Activated CD4-positive, alpha-beta T cell treated with anti-CD3 and anti-CD28 coated beads, Interleukin-2, amount 10 ng/mL, durations not matched to agents 7 days and 5 days (primary cell): ENCODE measurements at regions not wholly inside any gene's neighbourhood (a gene's known extent, or its start where the extent isn't known, plus 50 kb on each side); places are given as distances from the start of the nearest gene placed in this dataset.
"Not testable (repeated sequence)": the region's sequence is repeated elsewhere in the genome, so short reads cannot be mapped to it uniquely, and the experiment has no call there.

Source experiments
- CTCF ChIA-PET: fragments of 350-600 bp; sonication (Branson Sonifier 250); formaldehyde crosslinking; loops from one replicate; lab custom pipeline; 2021; ENCODE audit warnings: antibody characterized with exemption; lab: Charles Lee
- POLR2A ChIA-PET: fragments of 350-600 bp; sonication (Branson Sonifier 250); formaldehyde crosslinking; loops from one replicate; lab custom pipeline; 2021; ENCODE audit warnings: antibody characterized with exemption; lab: Charles Lee
- DNase-seq: peaks from one replicate; pipeline ENCODE4 v3.0.0-alpha.2; 2020
- H3K27ac Mint-ChIP-seq: one replicate; pipeline ENCODE4 v1.8.0; 2021; ENCODE audit warnings: mild to moderate bottlenecking, moderate library complexity, mixed read lengths
- H3K27me3 Mint-ChIP-seq: one replicate; pipeline ENCODE4 v1.8.0; 2021; ENCODE audit warnings: mixed read lengths
- H3K36me3 Mint-ChIP-seq: one replicate; pipeline ENCODE4 v1.8.0; 2021; ENCODE audit warnings: low read depth, mixed read lengths
- H3K4me1 Mint-ChIP-seq: one replicate; pipeline ENCODE4 v1.8.0; 2021; ENCODE audit warnings: mixed read lengths
- H3K4me3 Mint-ChIP-seq: one replicate; pipeline ENCODE4 v1.8.0; 2021; ENCODE audit warnings: mild to moderate bottlenecking, moderate library complexity, mixed read lengths
- H3K9me3 Mint-ChIP-seq: one replicate; pipeline ENCODE4 v1.8.0; 2021; ENCODE audit warnings: mixed read lengths

DNA sequence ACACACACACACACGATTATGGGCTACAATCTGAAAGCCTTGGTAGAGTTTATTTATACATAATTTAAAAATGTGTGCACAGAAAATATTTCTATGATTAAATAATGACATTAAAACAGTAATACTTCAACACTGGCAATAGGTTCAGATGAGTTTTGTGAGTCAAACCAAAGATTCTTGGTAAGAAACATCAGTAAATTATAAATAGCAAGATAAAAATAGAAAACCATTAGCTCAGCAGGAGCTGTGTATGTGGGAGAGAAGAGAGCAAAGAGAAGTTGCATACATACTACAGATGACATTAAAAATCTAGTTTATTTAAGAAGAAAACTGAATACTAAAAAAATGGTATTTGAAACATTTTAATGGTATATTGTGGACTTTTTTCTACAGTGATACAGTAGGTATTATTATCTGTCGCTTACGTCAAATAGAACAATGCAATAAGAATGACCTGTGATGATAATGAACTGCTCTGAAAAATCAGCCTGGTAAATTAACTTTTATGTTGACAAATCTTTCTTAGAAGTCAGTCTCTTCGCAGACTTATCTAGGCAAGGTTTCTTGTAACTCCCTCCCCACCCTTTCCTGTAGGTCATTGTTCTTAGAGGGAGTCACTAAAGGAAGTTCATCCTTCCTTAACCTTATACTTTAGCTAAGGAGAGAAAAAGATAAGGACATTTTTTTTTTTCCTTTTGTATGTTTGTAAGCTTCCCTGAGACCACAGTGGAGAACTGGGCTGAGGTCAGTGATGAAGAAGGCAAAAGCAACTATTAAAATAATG is 149.3 kb downstream of the GJA1 start:
- Mint-ChIP-seq H3K4me1 (peaks cover 3% of the 10 kb centered on the region), H3K36me3 (no peaks in the 10 kb centered on the region), H3K4me3 (no peak overlapping the region), H3K27ac (no peak overlapping the region), H3K27me3 (no peaks in the 10 kb centered on the region), H3K9me3 (no peaks in the 10 kb centered on the region)
- no peak for DNase-seq
- ChIA-PET CTCF (no interaction called here), POLR2A (no interaction called here)

GRCh38 chr6:121590438-121590837 is 155.0 kb downstream of the GJA1 start:
- Mint-ChIP-seq H3K27ac (no peak overlapping the region), H3K36me3 (no peaks in the 10 kb centered on the region), H3K4me1 (no peaks in the 10 kb centered on the region), H3K9me3 (no peaks in the 10 kb centered on the region), H3K27me3 (no peaks in the 10 kb centered on the region), H3K4me3 (no peak overlapping the region)
- no peak for DNase-seq
- ChIA-PET CTCF (no interaction called here), POLR2A (no interaction called here)

DNA sequence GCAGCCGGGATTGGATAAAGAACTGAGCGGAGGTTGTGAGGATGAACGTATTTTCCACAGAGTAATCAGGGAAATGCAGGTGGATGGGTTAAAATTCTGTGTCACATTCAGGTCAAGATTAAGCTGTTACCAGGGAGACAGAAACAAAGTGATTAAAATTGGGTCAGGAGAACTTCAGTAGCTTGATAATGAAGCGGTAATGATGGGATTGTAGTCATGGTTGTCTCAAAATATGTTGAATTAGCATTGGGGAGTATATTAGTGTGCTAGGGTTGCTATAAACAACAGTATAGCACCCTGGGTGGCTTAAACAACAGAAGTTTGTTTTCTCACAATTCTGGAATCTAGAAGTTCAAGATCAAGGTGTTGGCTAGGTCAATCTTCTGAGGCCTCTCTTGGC is 155.5 kb downstream of the GJA1 start:
- DNase-seq = no peak
- H3K9me3 Mint-ChIP-seq = no peaks in the 10 kb centered on the region
- no peaks in the 10 kb centered on the region for H3K36me3 Mint-ChIP-seq
- ChIA-PET POLR2A (no interaction called here), CTCF (no interaction called here)
- no peak overlapping the region for H3K4me3 Mint-ChIP-seq
- H3K4me1 Mint-ChIP-seq = no peaks in the 10 kb centered on the region
- H3K27ac Mint-ChIP-seq = no peak overlapping the region
- no peaks in the 10 kb centered on the region for H3K27me3 Mint-ChIP-seq

DNA sequence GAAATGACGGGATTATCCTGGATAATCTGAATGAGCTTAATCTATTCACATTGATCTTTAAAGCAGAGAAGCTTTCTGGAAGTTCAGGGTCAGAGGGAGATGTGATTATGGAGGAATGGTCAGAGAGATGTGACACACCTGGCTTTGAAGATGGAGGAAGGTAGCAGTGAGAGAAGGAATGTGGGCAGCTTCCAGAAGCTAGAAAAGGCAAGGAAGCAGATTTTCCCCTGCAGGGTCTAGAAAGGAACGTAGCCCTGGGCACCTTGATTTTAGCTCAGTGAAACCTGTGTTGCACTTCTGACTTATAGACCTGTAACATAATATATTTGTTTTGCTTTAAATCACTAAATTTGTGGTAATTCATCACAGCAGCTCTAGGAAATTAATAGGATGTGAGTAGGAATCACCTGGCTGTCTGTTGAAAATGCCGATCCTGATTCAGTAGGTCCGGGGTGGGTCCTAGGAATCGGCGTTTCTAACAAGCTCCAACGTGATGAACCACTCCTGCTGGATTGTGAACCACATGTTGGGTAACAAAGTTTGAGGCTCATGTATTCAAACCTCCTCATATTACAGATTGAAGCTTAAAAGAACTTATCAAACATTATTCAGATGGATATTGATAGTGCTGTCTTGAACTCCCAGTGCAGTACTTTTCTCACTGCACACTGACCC is 157.0 kb downstream of the GJA1 start:
- DNase-seq = no peak
- H3K9me3 Mint-ChIP-seq = no peaks in the 10 kb centered on the region
- no peaks in the 10 kb centered on the region for H3K36me3 Mint-ChIP-seq
- POLR2A ChIA-PET = no interaction called here
- no peak overlapping the region for H3K4me3 Mint-ChIP-seq
- CTCF ChIA-PET = no interaction called here
- H3K27me3 Mint-ChIP-seq = no peaks in the 10 kb centered on the region
- H3K27ac Mint-ChIP-seq = no peak overlapping the region
- H3K4me1 Mint-ChIP-seq = no peaks in the 10 kb centered on the region

- Mint-ChIP-seq H3K27ac (no peak overlapping the region), H3K4me3 (no peak overlapping the region), H3K36me3 (no peaks in the 10 kb centered on the region), H3K9me3 (no peaks in the 10 kb centered on the region), H3K27me3 (no peaks in the 10 kb centered on the region), H3K4me1 (no peaks in the 10 kb centered on the region)
- POLR2A ChIA-PET = no interaction called here
- CTCF ChIA-PET = no interaction called here
- DNase-seq = no peak
Measured at GRCh38 chr6:121593011-121593641, 157.7 kb downstream of the GJA1 start.

- POLR2A ChIA-PET = no interaction called here
- Mint-ChIP-seq H3K27me3 (no peaks in the 10 kb centered on the region), H3K36me3 (no peaks in the 10 kb centered on the region), H3K4me3 (no peak overlapping the region), H3K4me1 (no peaks in the 10 kb centered on the region), H3K9me3 (no peaks in the 10 kb centered on the region), H3K27ac (no peak overlapping the region)
- CTCF ChIA-PET = no interaction called here
- no peak for DNase-seq
Measured at GRCh38 chr6:121594053-121594452, 158.6 kb downstream of the GJA1 start.

- Mint-ChIP-seq H3K4me1 (no peaks in the 10 kb centered on the region), H3K4me3 (no peak overlapping the region), H3K27ac (no peak overlapping the region), H3K9me3 (no peaks in the 10 kb centered on the region), H3K27me3 (no peaks in the 10 kb centered on the region), H3K36me3 (no peaks in the 10 kb centered on the region)
- CTCF ChIA-PET = no interaction called here
- no peak for DNase-seq
- POLR2A ChIA-PET = no interaction called here
Measured at GRCh38 chr6:121595646-121596045, 160.2 kb downstream of the GJA1 start.

GRCh38 chr6:121596441-121596840 is 161.0 kb downstream of the GJA1 start:
- ChIA-PET POLR2A (no interaction called here), CTCF (no interaction called here)
- H3K27ac Mint-ChIP-seq = no peak overlapping the region

GRCh38 chr6:121597654-121598053 is 162.2 kb downstream of the GJA1 start:
- ChIA-PET POLR2A (no interaction called here), CTCF (no interaction called here)
- Mint-ChIP-seq H3K36me3 (no peaks in the 10 kb centered on the region), H3K27ac (no peak overlapping the region), H3K4me3 (no peak overlapping the region), H3K9me3 (no peaks in the 10 kb centered on the region), H3K27me3 (no peaks in the 10 kb centered on the region), H3K4me1 (no peaks in the 10 kb centered on the region)
- no peak for DNase-seq

More at GRCh38 chr6:121596441-121596840, 161.0 kb downstream of the GJA1 start:
- H3K36me3 Mint-ChIP-seq = no peaks in the 10 kb centered on the region
- no peaks in the 10 kb centered on the region for H3K9me3 Mint-ChIP-seq
- no peak for DNase-seq
- no peak overlapping the region for H3K4me3 Mint-ChIP-seq
- no peaks in the 10 kb centered on the region for H3K27me3 Mint-ChIP-seq
- H3K4me1 Mint-ChIP-seq = no peaks in the 10 kb centered on the region

DNA sequence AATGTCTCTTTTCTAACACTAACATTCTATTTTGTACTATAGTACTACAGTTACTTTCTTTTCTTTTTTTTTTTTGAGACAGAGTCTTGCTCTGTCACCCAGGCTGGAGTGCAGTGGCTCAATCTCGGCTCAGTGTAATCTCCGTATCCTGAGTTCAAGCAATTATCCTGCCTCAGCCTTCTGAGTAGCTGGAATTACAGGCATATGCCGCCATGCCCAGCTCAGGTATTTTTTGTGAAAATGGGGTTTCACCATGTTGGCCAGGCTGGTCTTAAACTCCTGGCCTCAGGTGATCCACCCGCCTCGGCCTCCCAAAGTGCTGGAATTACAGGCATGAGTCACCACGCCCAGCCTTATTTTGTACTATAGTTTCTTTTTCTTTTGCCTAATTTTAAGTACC is 163.9 kb downstream of the GJA1 start:
- H3K9me3 Mint-ChIP-seq, CTCF ChIA-PET, H3K4me3 Mint-ChIP-seq, H3K4me1 Mint-ChIP-seq, H3K27ac Mint-ChIP-seq, POLR2A ChIA-PET, DNase-seq, H3K27me3 Mint-ChIP-seq, H3K36me3 Mint-ChIP-seq: not testable (repeated sequence)

DNA sequence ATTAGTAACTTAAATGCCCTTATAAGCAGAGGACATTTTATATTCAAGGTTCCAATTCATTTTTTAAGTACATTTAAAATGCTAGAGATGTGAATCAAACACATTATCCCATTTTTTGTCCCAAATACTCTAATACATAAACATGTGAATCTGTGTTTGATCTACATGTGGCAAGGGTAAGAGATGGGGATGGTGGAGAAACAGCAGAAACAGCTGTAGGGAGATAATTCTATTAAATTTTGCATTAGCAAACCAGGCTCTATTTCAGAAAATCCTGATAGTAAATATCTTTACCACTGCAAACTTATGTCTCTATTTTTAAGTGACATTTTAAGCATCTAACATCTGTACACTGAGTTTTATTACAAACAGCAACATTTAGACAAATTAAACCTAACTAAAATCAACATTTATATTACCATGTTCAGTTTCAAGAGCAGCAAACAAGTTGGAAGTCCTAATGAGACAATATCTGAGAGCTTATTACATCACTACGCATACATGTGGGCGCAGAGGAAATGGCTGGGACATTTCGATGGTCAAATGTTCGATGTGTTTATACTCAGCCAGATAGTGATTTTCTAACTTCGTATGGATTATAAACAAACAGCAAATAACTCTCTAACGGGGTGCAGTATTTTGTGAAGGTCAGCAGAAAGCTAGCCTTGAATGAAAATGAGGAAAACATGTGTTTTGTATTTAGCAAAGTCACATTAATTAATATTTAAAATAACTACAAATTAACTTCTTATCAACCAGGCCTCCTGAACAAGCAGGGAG is 165.1 kb downstream of the GJA1 start:
- no peaks in the 10 kb centered on the region for H3K4me1 Mint-ChIP-seq
- no peaks in the 10 kb centered on the region for H3K9me3 Mint-ChIP-seq
- H3K4me3 Mint-ChIP-seq = no peak overlapping the region
- no peak overlapping the region for H3K27ac Mint-ChIP-seq
- DNase-seq = no peak
- POLR2A ChIA-PET = no interaction called here
- H3K27me3 Mint-ChIP-seq = no peaks in the 10 kb centered on the region
- no peaks in the 10 kb centered on the region for H3K36me3 Mint-ChIP-seq
- CTCF ChIA-PET = no interaction called here

DNA sequence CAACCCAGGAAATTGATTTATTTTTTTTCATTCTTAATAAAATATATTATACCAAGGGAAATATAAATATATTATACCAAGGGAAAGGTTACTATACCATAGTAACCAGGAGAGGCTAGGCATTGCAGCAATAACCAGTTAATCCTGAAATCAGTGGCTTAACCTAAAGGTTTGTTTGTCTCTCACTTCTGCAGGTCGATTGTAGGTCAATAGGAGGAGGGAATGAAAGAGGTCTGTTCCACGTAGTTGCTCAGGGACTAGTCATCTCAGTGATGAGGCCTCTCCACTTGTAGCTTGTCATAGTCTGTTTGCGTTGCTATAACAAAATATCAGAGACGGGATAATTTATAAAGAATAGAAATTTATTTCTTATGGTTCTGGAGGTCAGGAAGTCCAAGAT is 168.0 kb downstream of the GJA1 start:
- no peaks in the 10 kb centered on the region for H3K27me3 Mint-ChIP-seq
- H3K4me1 Mint-ChIP-seq = no peaks in the 10 kb centered on the region
- no peak for DNase-seq
- H3K27ac Mint-ChIP-seq = no peak overlapping the region
- no peaks in the 10 kb centered on the region for H3K9me3 Mint-ChIP-seq
- ChIA-PET CTCF (no interaction called here), POLR2A (no interaction called here)
- no peaks in the 10 kb centered on the region for H3K36me3 Mint-ChIP-seq
- no peak overlapping the region for H3K4me3 Mint-ChIP-seq

DNA sequence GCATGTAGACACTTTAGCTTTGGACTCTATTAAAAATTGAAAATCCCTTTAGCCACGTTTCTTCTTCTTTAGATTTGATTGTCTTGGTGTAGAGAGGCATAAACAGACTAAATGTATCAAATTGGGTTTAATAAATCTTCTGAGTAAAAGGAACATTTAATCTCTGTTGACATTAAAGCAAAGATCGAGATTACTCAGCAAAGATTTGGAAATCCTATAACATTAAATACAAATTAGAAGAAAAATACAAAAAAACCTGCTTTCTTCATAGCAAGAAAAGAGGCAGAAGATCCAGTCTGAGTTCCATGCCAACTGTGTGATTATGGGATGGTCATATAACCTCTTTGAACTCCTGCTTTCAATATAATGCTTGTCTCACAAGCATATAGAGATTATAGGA is 172.3 kb downstream of the GJA1 start:
- Mint-ChIP-seq H3K4me1 (no peaks in the 10 kb centered on the region), H3K27me3 (no peaks in the 10 kb centered on the region), H3K4me3 (no peak overlapping the region), H3K36me3 (no peaks in the 10 kb centered on the region), H3K9me3 (no peaks in the 10 kb centered on the region), H3K27ac (no peak overlapping the region)
- no peak for DNase-seq
- ChIA-PET CTCF (no interaction called here), POLR2A (no interaction called here)
